Gastrocnemius medialis (tissue), 4 donors: ENCODE measurements at regions not wholly inside any gene's neighbourhood (a gene's known extent, or its start where the extent isn't known, plus 50 kb on each side); places are given as distances from the start of the nearest gene placed in this dataset.

Source experiments
- ATAC-seq, 2 donors: fragments of 150-250 bp; one replicate each; pipeline ENCODE4 v1.9.1; 2016
- DNase-seq, 2 donors: peaks; one replicate each; pipeline ENCODE4 v3.0.0-alpha.2; 2019
- H3K27ac ChIP-seq, 4 donors: fragments of 200-600 bp; sonication (generic); 1 replicate in 1 of 4; 2 replicates in 3 of 4; pipeline ENCODE4 v1.5.1; 2016 to 2018; ENCODE audit warnings: mild to moderate bottlenecking in 2 of 4, moderate library complexity in 1 of 4
- H3K27me3 ChIP-seq, 3 donors: fragments of 200-600 bp; sonication (generic) in 2 of 3; 1 replicate in 1 of 3; 2 replicates in 2 of 3; pipeline versions ENCODE4 v1.5.1 to v1.6.0; 2016 to 2019; ENCODE audit warnings: mild to moderate bottlenecking in 1 of 3, moderate library complexity in 1 of 3
- H3K36me3 ChIP-seq, 2 donors: fragments of 200-600 bp; sonication (generic) in 1 of 2; one replicate each; pipeline ENCODE4 v1.5.1; 2017 to 2018
- H3K4me1 ChIP-seq, 2 donors: fragments of 200-600 bp; sonication (generic) in 1 of 2; one replicate each; pipeline ENCODE4 v1.5.1; 2016 to 2017; ENCODE audit warnings: mild to moderate bottlenecking in 2 of 2
- H3K4me3 ChIP-seq, 4 donors: fragments of 200-600 bp; sonication (generic) in 3 of 4; 1 replicate in 1 of 4; 2 replicates in 3 of 4; pipeline ENCODE4 v1.5.1; 2016 to 2019; ENCODE audit warnings: mild to moderate bottlenecking in 2 of 4
- H3K9me3 ChIP-seq, 3 donors: fragments of 200-600 bp; sonication (generic) in 2 of 3; 1 replicate in 1 of 3; 2 replicates in 2 of 3; pipeline ENCODE4 v1.5.1; 2016 to 2019
- CTCF ChIP-seq, 5 experiments: fragments of 450-650 bp in 3 of 5; fragments of 200-600 bp in 2 of 5; sonication (generic) in 2 of 5; IDR thresholded peaks in 4 of 5; conservative IDR thresholded peaks in 1 of 5; 1 replicate in 4 of 5; 2 replicates in 1 of 5; pipeline ENCODE4 v1.5.1; 2016 to 2019; ENCODE audit warnings: antibody characterized with exemption in 5 of 5, mild to moderate bottlenecking in 3 of 5, moderate library complexity in 3 of 5
- POLR2A ChIP-seq, 2 donors: fragments of 450-650 bp; IDR thresholded peaks; one replicate each; pipeline ENCODE4 v1.6.1; 2017; ENCODE audit warnings: antibody characterized with exemption in 2 of 2, mild to moderate bottlenecking in 2 of 2, moderate library complexity in 2 of 2
- in situ Hi-C, 4 donors: fragments of 200-750 bp; cut with MboI; loops; one replicate each; pipeline versions ENCODE4 v1.15.0 to v1.8.0; 2017; ENCODE audit warnings: low sequenced_read_pairs in 4 of 4
- intact Hi-C: fragments of 100-400 bp; cut with DNase I; formaldehyde crosslinking; loops from one replicate; pipeline ENCODE4 v1.15.1; 2023; ENCODE audit warnings: low total_unique reads

GRCh38 chr10:113345826-113346624 lies 206.8 kb upstream of the HABP2 start:
- TF ChIP-seq POLR2A (IDR thresholded peaks at IDR 0.05): no peak
- TF ChIP-seq CTCF (IDR thresholded peaks at IDR 0.05 in 4 of 5, conservative IDR thresholded peaks at IDR 0.05 in 1 of 5): no peak
- intact Hi-C loops (no loop called here), in situ Hi-C loops (no loop called here)
- H3K36me3 ChIP-seq: no peaks in the 10 kb centered on the region
- H3K4me3 ChIP-seq: no peak overlapping the region
- H3K27me3 ChIP-seq: no peaks in the 10 kb centered on the region
- DNase-seq (no peak), ATAC-seq (no peak)
- no peaks in the 10 kb centered on the region for H3K9me3 ChIP-seq
- H3K27ac ChIP-seq: no peak overlapping the region
- H3K4me1 ChIP-seq: peaks cover 3 to 6% of the 10 kb centered on the region in 2 donors

DNA sequence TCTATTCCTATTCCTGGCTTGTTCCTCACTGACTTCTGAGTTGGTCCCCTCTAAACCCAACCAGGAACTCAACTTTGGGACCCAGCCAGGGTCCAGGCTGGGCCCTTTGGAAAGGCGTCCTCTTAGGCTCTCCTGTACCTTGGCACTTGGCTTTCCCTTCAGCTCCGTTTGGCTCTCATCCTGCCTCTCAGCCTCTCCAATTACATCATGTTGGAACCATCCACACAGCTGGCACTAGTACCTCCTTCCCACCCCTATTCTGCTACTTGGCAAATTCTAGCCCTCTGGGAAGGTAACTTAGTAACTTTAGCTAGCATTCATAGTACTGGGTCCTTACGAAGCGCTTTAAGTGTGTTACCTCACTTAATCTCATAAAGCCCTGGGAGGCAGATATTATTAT lies 205.3 kb upstream of the HABP2 start:
- no peak overlapping the region for H3K4me3 ChIP-seq
- intact Hi-C loops (no loop called here), in situ Hi-C loops (no loop called here)
- DNase-seq (peak; percentile 3 to 26), ATAC-seq (peak; percentile 75 to 89)
- H3K27ac ChIP-seq: no peak overlapping the region
- H3K27me3 ChIP-seq: no peaks in the 10 kb centered on the region
- H3K9me3 ChIP-seq: no peaks in the 10 kb centered on the region
- peaks cover 3 to 6% of the 10 kb centered on the region in 2 donors for H3K4me1 ChIP-seq
- TF ChIP-seq POLR2A (IDR thresholded peaks at IDR 0.05) (no peak), CTCF (IDR thresholded peaks at IDR 0.05 in 4 of 5, conservative IDR thresholded peaks at IDR 0.05 in 1 of 5) (no peak)
- no peaks in the 10 kb centered on the region for H3K36me3 ChIP-seq

DNA sequence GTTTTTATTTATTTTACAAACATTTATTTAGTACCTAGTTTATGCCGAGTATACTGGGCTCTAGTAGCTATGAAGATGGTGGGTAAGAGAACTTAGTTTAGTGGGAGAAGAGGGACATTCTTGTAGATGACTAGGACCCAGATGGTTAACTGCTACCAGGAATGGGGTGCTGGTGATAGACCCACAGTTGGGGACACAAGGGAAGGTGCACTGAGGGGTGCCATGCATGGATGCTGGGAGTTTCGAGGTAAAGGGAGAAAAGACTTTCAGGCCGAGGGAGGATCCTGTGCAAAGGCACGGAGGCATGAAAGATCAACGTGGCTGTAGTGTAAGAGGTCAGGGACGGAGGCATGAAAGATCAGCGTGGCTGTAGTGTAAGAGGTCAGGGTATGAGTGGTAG lies 204.2 kb upstream of the HABP2 start:
- no peak overlapping the region for H3K4me3 ChIP-seq
- peaks cover 3 to 6% of the 10 kb centered on the region in 2 donors for H3K4me1 ChIP-seq
- in situ Hi-C loops (no loop called here), intact Hi-C loops (no loop called here)
- no peak overlapping the region for H3K27ac ChIP-seq
- no peak for TF ChIP-seq POLR2A (IDR thresholded peaks at IDR 0.05)
- TF ChIP-seq CTCF (IDR thresholded peaks at IDR 0.05 in 4 of 5, conservative IDR thresholded peaks at IDR 0.05 in 1 of 5): no peak
- ATAC-seq (no peak), DNase-seq (no peak)
- no peaks in the 10 kb centered on the region for H3K36me3 ChIP-seq
- H3K9me3 ChIP-seq: no peaks in the 10 kb centered on the region
- H3K27me3 ChIP-seq: no peaks in the 10 kb centered on the region

GRCh38 chr10:113350311-113351040 lies 202.4 kb upstream of the HABP2 start:
- Histone ChIP-seq H3K27ac (no peak overlapping the region), H3K4me3 (no peak overlapping the region), H3K27me3 (no peaks in the 10 kb centered on the region), H3K9me3 (no peaks in the 10 kb centered on the region), H3K36me3 (no peaks in the 10 kb centered on the region), H3K4me1 (peaks cover 3 to 6% of the 10 kb centered on the region in 2 donors)
- ATAC-seq (no peak), DNase-seq (no peak)
- in situ Hi-C loops: no loop called here
- TF ChIP-seq CTCF (IDR thresholded peaks at IDR 0.05 in 4 of 5, conservative IDR thresholded peaks at IDR 0.05 in 1 of 5) (no peak), POLR2A (IDR thresholded peaks at IDR 0.05) (no peak)
- intact Hi-C loops: no loop called here
